HG02973 (cell line): ENCODE measurements at regions not wholly inside any gene's neighbourhood (a gene's known extent, or its start where the extent isn't known, plus 50 kb on each side); places are given as distances from the start of the nearest gene placed in this dataset.

Experiments
- ATAC-seq: cut with Tn5 transposase; IDR thresholded peaks from one replicate; pipeline ENCODE4 v1.9.1; 2021; ENCODE audit warnings: moderate library complexity; ENCODE audit not compliant: unreplicated experiment

GRCh38 chr2:129242269-129242668 lies 737.2 kb upstream of the RAB6C start:
- ATAC-seq: no peak

GRCh38 chr2:129247751-129248150 lies 731.7 kb upstream of the RAB6C start:
- ATAC-seq: no peak

- no peak for ATAC-seq
Measured at GRCh38 chr2:129248198-129248597, 731.3 kb upstream of the RAB6C start.

GRCh38 chr2:129252781-129253460 lies 726.5 kb upstream of the RAB6C start:
- no peak for ATAC-seq

- no peak for ATAC-seq
Measured at GRCh38 chr2:129253461-129253812, 726.0 kb upstream of the RAB6C start.

GRCh38 chr2:129254718-129255117 lies 724.7 kb upstream of the RAB6C start:
- ATAC-seq: no peak

- no peak for ATAC-seq
Measured at GRCh38 chr2:129255610-129256313, 723.7 kb upstream of the RAB6C start.

GRCh38 chr2:129256642-129257041 lies 722.8 kb upstream of the RAB6C start:
- ATAC-seq: no peak

- no peak for ATAC-seq
Measured at GRCh38 chr2:129262934-129263333, 716.5 kb upstream of the RAB6C start.

GRCh38 chr2:129263939-129264338 lies 715.5 kb upstream of the RAB6C start:
- no peak for ATAC-seq

GRCh38 chr2:129267559-129267958 lies 711.9 kb upstream of the RAB6C start:
- ATAC-seq: no peak

- ATAC-seq: no peak
Measured at GRCh38 chr2:129273266-129274037, 706.0 kb upstream of the RAB6C start.

GRCh38 chr2:129274038-129274415 lies 705.4 kb upstream of the RAB6C start:
- no peak for ATAC-seq

GRCh38 chr2:129274918-129275317 lies 704.5 kb upstream of the RAB6C start:
- no peak for ATAC-seq

GRCh38 chr2:129275706-129276105 lies 703.8 kb upstream of the RAB6C start:
- ATAC-seq: no peak

GRCh38 chr2:129276978-129277584 lies 702.4 kb upstream of the RAB6C start:
- ATAC-seq: no peak

- no peak for ATAC-seq
Measured at GRCh38 chr2:129277585-129277981, 701.9 kb upstream of the RAB6C start.

GRCh38 chr2:129281791-129282530 lies 697.5 kb upstream of the RAB6C start:
- no peak for ATAC-seq

GRCh38 chr2:129285012-129285411 lies 694.5 kb upstream of the RAB6C start:
- no peak for ATAC-seq

GRCh38 chr2:129293326-129293725 lies 686.1 kb upstream of the RAB6C start:
- no peak for ATAC-seq

- ATAC-seq: no peak
Measured at GRCh38 chr2:129296396-129296795, 683.1 kb upstream of the RAB6C start.
